ENCODE measurements at regions not wholly inside any gene's neighbourhood (a gene's known extent, or its start where the extent isn't known, plus 50 kb on each side); places are given as distances from the start of the nearest gene placed in this dataset.

DNA sequence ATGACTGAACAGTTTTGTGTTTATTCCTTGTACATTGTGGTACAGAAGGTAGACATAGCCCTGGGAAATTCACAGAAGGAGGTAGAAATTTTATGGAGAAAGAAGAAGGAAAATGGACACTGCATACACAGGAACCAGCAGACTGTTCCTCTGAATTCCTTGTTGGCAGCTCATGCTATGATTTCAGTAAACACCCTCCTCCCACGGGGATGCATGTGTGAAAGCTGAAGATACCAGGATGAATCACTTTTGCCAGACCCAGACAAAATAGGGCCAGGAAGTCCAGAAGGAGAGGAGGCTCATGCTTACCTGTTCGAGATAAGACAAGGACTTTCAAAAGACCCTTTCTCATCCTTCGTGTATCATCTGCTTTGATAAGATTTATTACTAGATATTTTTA is 110.3 kb upstream of the GGTLC1 start:
- intact Hi-C loops (cut with micrococcal nuclease) = no loop called here
- no peaks in the 10 kb centered on the region for H3K9me3 Mint-ChIP-seq
- POLR2A ChIA-PET = no interaction called here
- H3K27me3 Mint-ChIP-seq = peaks cover 5% of the 10 kb centered on the region
- H3K36me3 Mint-ChIP-seq = no peaks in the 10 kb centered on the region
- no peak overlapping the region for H3K27ac Mint-ChIP-seq
- CTCF ChIA-PET = interaction anchor here (1.9 kb wide), 1 partner anchor 161 kb away, joined by 7 read pairs; no protein-coding TSS in a partner anchor
- DNase-seq = no peak
- peaks cover 20% of the 10 kb centered on the region for H3K4me1 Mint-ChIP-seq (ENCODE audit: low read depth)
- no peak overlapping the region for H3K4me3 Mint-ChIP-seq

DNA sequence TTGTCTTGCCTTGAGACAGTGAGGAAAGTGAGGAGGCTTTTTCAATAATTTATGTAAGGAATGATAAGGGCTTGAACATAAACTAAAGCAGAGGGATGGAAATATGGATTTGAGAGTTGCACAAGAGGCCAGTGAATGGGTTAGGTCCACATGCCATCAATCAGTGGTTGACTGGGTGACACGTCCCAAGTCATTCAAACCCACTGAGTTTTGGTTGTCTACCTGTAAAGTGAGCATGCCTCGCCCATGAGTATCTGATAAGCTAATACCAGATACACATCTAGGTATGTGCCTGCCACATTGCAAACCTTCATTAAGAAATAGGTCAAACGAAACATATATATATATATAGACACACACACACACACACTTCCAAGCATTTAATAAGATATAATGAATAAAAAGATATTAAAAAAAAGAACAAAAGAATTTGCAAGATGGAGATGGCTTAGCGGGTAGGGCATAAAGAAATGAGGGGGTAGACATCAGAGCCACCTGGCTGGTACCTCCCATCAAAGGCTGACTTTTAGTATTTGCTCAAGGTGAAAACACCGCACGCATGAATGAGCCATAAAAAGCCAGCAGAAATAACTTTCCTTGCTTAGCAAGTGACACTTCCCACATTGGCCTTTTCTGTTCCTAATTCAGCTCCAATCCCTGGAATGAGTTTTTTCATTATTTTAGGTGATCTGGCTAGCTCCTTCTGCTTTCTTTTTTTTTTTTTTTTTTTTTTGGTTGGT is 109.1 kb upstream of the GGTLC1 start:
- ChIA-PET POLR2A (no interaction called here), CTCF (no interaction called here)
- peaks cover 16% of the 10 kb centered on the region for H3K4me1 Mint-ChIP-seq (ENCODE audit: low read depth)
- H3K4me3 Mint-ChIP-seq = no peak overlapping the region
- intact Hi-C loops (cut with micrococcal nuclease) = no loop called here
- H3K9me3 Mint-ChIP-seq = no peaks in the 10 kb centered on the region
- H3K36me3 Mint-ChIP-seq = no peaks in the 10 kb centered on the region
- no peak overlapping the region for H3K27ac Mint-ChIP-seq
- peaks cover 5% of the 10 kb centered on the region for H3K27me3 Mint-ChIP-seq
- no peak for DNase-seq

DNA sequence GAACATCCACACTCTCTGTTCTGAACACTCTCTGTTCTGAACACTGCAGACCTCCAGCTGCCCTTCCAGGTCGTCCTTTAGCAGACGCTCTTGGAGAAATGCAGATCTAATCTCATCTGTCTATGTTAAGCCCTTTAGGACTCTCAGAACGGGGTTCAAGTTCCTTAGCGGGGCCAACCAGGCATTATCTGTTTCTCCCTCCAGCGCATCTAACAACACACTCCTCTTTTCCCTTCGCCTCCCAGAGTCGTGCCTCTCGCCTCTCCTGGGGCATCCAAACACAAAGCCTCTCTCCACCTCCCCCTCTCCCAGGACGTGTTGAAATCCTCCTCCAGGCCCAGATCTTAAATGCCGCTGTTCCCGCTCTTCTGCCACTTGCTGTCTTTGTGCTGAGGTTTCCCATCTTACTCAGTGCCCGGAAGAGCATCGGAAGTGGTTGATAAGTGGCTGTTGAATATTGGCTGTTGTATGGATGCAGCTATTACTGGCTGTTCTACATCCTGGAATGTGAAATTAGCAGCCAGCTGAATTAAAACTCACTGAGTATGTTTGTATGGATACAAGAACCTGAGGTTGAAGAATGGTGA is 108.4 kb upstream of the GGTLC1 start:
- intact Hi-C loops (cut with micrococcal nuclease) = no loop called here
- Mint-ChIP-seq H3K27ac (no peak overlapping the region), H3K4me1 (ENCODE audit: low read depth) (peaks cover 12% of the 10 kb centered on the region), H3K36me3 (no peaks in the 10 kb centered on the region), H3K4me3 (no peak overlapping the region), H3K9me3 (no peaks in the 10 kb centered on the region), H3K27me3 (peaks cover 5% of the 10 kb centered on the region)
- CTCF ChIA-PET = no interaction called here
- POLR2A ChIA-PET = no interaction called here
- DNase-seq = no peak

DNA sequence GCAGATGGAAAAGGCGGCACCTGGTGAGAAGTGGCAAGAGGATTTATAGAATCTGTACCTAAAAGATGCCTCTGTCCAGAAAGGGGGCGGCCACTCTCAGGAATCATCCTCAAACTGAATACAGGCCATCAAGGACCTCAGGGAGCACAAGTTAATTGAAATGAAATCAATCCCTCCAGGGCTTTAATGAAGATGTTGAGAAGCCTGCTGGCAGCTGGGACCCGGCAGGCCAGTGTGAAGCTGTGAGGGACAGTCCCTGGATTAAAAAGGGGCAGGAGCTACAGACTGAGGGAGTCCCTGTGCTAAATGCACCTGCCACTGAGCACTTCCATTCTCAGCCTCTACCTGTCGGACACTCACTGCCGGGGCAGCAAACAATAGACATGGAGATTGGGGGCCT is 107.7 kb upstream of the GGTLC1 start:
- DNase-seq = no peak
- H3K27me3 Mint-ChIP-seq = peaks cover 5% of the 10 kb centered on the region
- no peaks in the 10 kb centered on the region for H3K36me3 Mint-ChIP-seq
- POLR2A ChIA-PET = no interaction called here
- H3K9me3 Mint-ChIP-seq = no peaks in the 10 kb centered on the region
- H3K27ac Mint-ChIP-seq = no peak overlapping the region
- intact Hi-C loops (cut with micrococcal nuclease) = no loop called here
- no peak overlapping the region for H3K4me3 Mint-ChIP-seq
- CTCF ChIA-PET = no interaction called here
- H3K4me1 Mint-ChIP-seq (ENCODE audit: low read depth) = peaks cover 12% of the 10 kb centered on the region

DNA sequence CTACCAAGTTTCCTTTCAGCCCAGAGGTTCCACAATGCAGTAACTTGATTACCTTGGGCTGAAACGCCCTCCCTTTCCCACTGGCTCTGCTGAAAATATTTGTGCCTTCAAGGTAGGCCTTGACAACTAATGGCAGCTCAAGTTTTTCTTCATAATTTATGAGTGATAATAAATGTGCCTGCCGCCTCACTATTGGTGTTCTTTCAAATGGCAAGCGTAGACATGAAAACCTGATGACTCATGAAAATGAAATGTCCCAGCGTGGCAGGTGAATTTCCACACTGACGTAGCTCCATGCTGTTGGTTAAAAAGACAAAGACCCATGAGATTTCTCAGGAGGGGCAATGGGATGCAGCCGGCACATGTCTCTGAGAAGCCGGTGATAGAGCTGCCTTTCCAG is 107.2 kb upstream of the GGTLC1 start:
- Mint-ChIP-seq H3K4me3 (no peak overlapping the region), H3K36me3 (no peaks in the 10 kb centered on the region), H3K4me1 (ENCODE audit: low read depth) (peaks cover 11% of the 10 kb centered on the region), H3K9me3 (no peaks in the 10 kb centered on the region), H3K27ac (no peak overlapping the region), H3K27me3 (peaks cover 5% of the 10 kb centered on the region)
- no peak for DNase-seq
- ChIA-PET CTCF (no interaction called here), POLR2A (no interaction called here)
- intact Hi-C loops (cut with micrococcal nuclease) = no loop called here

DNA sequence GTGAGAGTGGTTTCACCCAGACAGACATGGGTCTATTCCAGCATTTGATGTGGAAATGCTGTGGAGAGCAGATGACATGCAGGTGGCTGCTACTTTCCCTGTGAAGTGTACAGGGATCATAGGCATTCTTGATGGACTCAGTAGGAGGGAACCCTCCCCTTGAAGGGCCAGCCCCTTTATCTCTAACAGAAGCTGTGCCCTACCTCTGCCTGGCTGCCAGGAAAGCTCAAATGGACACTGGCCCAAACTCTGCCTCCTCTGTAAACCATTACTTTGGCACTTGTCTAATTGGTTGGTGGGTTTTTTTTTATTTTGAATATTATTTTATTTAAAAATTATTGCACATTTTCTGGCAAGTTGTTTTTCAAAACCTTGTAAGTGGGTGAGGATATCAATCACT is 106.7 kb upstream of the GGTLC1 start:
- H3K36me3 Mint-ChIP-seq = no peaks in the 10 kb centered on the region
- no peaks in the 10 kb centered on the region for H3K9me3 Mint-ChIP-seq
- no peak for DNase-seq
- peaks cover 8% of the 10 kb centered on the region for H3K4me1 Mint-ChIP-seq (ENCODE audit: low read depth)
- ChIA-PET POLR2A (no interaction called here), CTCF (interaction anchor here (0.5 kb wide), 1 partner anchor 104 kb away, joined by 3 read pairs; no protein-coding TSS in a partner anchor)
- H3K4me3 Mint-ChIP-seq = no peak overlapping the region
- intact Hi-C loops (cut with micrococcal nuclease) = no loop called here
- peaks cover 5% of the 10 kb centered on the region for H3K27me3 Mint-ChIP-seq
- H3K27ac Mint-ChIP-seq = no peak overlapping the region

DNA sequence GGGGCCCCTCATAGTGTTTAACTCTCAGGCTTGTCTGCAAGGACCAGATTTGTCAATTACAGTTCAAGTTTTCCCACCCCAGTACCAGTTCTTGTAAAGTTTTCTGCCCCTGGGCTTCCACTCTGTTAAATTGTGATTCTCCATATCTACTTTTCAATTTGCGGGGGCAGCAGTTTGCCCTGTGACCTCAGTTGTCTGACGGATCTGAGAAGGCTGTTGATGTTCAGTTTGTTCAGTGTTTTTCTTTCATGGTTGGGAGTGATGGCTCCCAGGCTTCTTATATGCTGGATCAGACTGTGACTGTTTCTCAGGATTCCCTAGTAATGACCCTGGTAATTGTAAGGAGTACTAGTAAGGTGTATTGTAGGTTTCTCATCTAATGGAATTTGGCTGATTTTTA is 101.0 kb upstream of the GGTLC1 start:
- ChIA-PET POLR2A (no interaction called here), CTCF (no interaction called here)
- no peaks in the 10 kb centered on the region for H3K27me3 Mint-ChIP-seq

DNA sequence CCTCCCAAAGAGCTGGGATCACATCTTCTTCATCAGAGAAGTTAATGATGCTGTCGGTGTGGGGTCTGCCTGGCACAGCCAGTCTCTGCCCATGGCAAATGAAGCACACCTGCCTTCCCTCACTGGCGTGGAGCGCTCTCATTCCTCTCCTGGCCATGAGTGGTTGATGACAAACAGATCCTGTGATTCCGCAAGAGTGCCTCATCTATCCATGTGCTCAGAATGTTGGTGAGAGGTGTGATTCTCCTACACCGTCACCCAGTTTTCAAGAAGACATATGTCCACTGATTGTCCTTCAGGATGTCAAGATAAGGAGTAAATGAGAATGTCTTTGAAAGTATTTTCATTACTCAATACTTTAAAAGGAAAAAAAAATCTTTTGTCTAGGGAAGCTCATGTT is 97.5 kb upstream of the GGTLC1 start:
- intact Hi-C loops (cut with micrococcal nuclease) = no loop called here
- H3K4me3 Mint-ChIP-seq = no peak overlapping the region
- H3K9me3 Mint-ChIP-seq = no peaks in the 10 kb centered on the region
- H3K27me3 Mint-ChIP-seq = no peaks in the 10 kb centered on the region
- H3K27ac Mint-ChIP-seq = no peak overlapping the region
- no peaks in the 10 kb centered on the region for H3K4me1 Mint-ChIP-seq (ENCODE audit: low read depth)
- no peaks in the 10 kb centered on the region for H3K36me3 Mint-ChIP-seq
- DNase-seq = no peak
- CTCF ChIA-PET = interaction anchor here (1.1 kb wide), 1 partner anchor 19 kb away, joined by 3 read pairs; no protein-coding TSS in a partner anchor
- POLR2A ChIA-PET = no interaction called here

More for the DNA sequence above, 101.0 kb upstream of the GGTLC1 start:
- H3K9me3 Mint-ChIP-seq = no peaks in the 10 kb centered on the region
- intact Hi-C loops (cut with micrococcal nuclease) = no loop called here
- H3K27ac Mint-ChIP-seq = no peak overlapping the region
- no peaks in the 10 kb centered on the region for H3K36me3 Mint-ChIP-seq
- no peaks in the 10 kb centered on the region for H3K4me1 Mint-ChIP-seq (ENCODE audit: low read depth)
- no peak for DNase-seq
- no peak overlapping the region for H3K4me3 Mint-ChIP-seq

DNA sequence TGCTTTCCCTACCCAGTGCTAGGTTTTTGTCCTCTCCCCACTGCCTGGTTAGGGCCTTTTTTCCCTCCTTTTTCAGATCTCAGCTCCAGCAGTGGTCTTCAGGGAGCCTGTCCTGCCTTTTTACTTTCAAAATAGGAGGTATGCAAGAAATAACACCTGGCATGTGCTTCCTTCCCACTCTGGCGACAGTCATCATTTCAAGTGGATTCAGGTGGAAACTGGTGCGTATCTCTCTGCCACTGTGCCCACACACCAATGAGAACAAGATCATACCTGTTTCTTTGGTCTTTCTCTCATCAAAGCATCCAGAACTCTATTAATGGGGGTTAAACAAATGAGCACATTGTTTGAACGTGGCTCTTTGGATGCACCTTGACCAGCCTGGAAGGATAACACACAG is 95.7 kb upstream of the GGTLC1 start:
- Mint-ChIP-seq H3K36me3 (no peaks in the 10 kb centered on the region), H3K4me1 (ENCODE audit: low read depth) (no peaks in the 10 kb centered on the region), H3K27ac (no peak overlapping the region), H3K27me3 (no peaks in the 10 kb centered on the region), H3K4me3 (no peak overlapping the region), H3K9me3 (no peaks in the 10 kb centered on the region)
- no peak for DNase-seq
- CTCF ChIA-PET = no interaction called here
- intact Hi-C loops (cut with micrococcal nuclease) = no loop called here
- POLR2A ChIA-PET = no interaction called here

DNA sequence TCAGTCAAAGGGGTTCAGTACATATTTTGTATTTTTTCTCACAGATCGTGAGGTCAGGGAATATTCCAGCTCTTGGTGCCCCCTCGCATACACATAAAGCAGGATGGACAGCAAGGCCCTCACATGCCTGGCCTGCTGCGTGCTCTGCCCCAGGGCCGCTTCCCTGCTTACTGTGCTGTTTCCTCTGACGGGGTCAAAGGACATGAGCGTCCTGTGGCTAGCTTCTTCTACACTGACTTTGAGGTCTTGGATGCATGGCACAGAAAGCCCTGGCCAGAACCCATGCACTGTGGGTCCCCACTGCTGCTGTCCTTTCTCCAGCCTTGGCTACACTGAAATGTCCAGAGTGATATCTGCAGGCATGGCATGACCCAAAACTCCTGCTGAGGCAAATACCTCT is 92.5 kb upstream of the GGTLC1 start:
- H3K36me3 Mint-ChIP-seq = no peaks in the 10 kb centered on the region
- no peaks in the 10 kb centered on the region for H3K4me1 Mint-ChIP-seq (ENCODE audit: low read depth)
- CTCF ChIA-PET = no interaction called here
- no peak for DNase-seq
- no peak overlapping the region for H3K27ac Mint-ChIP-seq
- H3K9me3 Mint-ChIP-seq = no peaks in the 10 kb centered on the region
- no peaks in the 10 kb centered on the region for H3K27me3 Mint-ChIP-seq
- no peak overlapping the region for H3K4me3 Mint-ChIP-seq
- POLR2A ChIA-PET = no interaction called here
- intact Hi-C loops (cut with micrococcal nuclease) = no loop called here

DNA sequence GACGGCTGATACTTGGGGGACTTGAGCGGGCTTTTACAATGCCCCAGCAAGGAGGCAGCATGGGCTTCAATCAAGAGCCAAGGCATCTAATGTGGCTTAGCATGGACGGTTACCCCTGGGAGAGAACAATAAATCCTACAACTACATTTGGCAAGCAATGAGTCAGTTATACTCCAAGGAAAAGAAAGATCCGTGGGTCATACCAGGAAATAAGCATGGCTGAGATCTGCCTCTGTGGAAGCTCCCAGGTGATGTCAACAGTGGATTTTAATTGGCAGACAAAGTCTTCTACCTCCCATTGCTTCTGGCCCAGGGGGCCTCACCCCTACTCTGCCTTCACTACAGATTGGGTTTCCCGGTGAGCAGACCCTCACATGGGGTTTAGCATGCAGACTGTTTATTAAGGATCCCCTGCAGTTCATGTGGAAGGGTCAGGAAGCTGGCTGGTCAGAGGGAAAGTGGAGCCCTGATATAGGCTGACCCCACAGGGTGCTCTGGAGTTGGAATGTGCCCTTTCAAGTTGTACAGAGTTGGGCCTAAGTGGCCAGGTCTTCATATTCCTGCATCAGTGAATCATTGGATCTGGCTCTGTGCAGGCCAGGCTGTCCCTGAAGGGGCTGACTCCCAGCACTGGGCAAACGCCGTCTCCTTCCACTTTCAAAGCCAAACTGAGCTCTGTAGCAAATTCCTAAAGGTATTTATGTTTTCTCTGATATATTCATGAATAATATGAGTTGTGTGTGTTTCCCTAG is 91.3 kb upstream of the GGTLC1 start:
- no peaks in the 10 kb centered on the region for H3K4me1 Mint-ChIP-seq (ENCODE audit: low read depth)

DNA sequence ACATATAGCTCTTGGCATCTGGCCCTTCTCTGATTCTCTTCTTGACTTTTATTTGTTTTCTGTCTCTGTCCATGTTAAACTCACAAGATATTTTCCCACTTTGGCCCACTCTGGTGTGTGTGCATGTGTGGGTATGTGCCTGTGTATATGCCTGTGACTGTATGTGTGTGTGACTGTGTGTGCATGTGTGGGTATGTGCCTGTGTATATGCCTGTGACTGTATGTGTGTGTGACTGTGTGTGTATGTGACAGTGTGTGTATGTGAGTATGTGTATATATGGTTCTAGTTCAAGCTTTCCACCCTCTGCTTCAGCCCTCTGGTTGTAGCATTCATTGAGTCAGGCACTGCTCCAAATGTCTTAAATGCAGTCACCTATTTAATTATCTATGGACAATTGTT is 88.6 kb upstream of the GGTLC1 start:
- H3K36me3 Mint-ChIP-seq = no peaks in the 10 kb centered on the region
- ChIA-PET CTCF (no interaction called here), POLR2A (no interaction called here)
- H3K27me3 Mint-ChIP-seq = no peaks in the 10 kb centered on the region
- H3K27ac Mint-ChIP-seq = no peak overlapping the region
- H3K4me1 Mint-ChIP-seq (ENCODE audit: low read depth) = no peaks in the 10 kb centered on the region
- no peaks in the 10 kb centered on the region for H3K9me3 Mint-ChIP-seq
- intact Hi-C loops (cut with micrococcal nuclease) = no loop called here
- no peak overlapping the region for H3K4me3 Mint-ChIP-seq
- DNase-seq = no peak

More for the DNA sequence above, 91.3 kb upstream of the GGTLC1 start:
- intact Hi-C loops (cut with micrococcal nuclease) = no loop called here
- no peaks in the 10 kb centered on the region for H3K9me3 Mint-ChIP-seq
- H3K36me3 Mint-ChIP-seq = no peaks in the 10 kb centered on the region
- H3K4me3 Mint-ChIP-seq = no peak overlapping the region
- H3K27ac Mint-ChIP-seq = no peak overlapping the region
- DNase-seq = no peak
- POLR2A ChIA-PET = no interaction called here
- no peaks in the 10 kb centered on the region for H3K27me3 Mint-ChIP-seq
- CTCF ChIA-PET = interaction anchor here (1.5 kb wide), 1 partner anchor 20 kb away, joined by 5 read pairs; no protein-coding TSS in a partner anchor

DNA sequence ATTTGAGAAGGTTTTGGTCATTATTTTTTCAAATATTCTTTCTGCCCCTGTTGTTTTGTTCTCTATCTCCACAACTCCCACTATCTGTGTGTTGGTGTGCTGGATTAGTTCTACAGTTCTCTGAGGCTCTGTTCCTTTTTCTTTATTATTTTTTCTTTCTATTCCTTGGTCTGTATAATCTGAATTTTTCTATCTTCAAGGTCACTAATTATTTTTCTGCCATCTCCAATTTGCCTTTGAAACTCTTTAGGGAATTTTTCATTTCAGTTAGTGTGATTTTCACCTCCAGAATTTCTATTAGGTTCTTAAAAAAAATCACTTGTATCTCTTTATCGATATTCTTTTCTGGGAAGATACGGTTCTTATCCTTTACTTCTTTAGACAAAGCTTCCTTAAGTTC is 82.1 kb upstream of the GGTLC1 start:
- ChIA-PET CTCF (no interaction called here), POLR2A (no interaction called here)
- Mint-ChIP-seq H3K4me3 (no peak overlapping the region), H3K27ac (no peak overlapping the region), H3K27me3 (no peaks in the 10 kb centered on the region), H3K36me3 (peaks cover 5% of the 10 kb centered on the region), H3K4me1 (ENCODE audit: low read depth) (peaks cover 9% of the 10 kb centered on the region), H3K9me3 (peaks cover 22% of the 10 kb centered on the region)
- DNase-seq = no peak
- intact Hi-C loops (cut with micrococcal nuclease) = no loop called here

Data from activated CD4-positive, alpha-beta memory T cell treated with anti-CD3 and anti-CD28 coated beads for 36 hours (primary cell).